Mammary epithelial cell (primary cell): ENCODE measurements at regions not wholly inside any gene's neighbourhood (a gene's known extent, or its start where the extent isn't known, plus 50 kb on each side); places are given as distances from the start of the nearest gene placed in this dataset.

ENCODE experiments used
- EZH2 ChIP-seq: IDR thresholded peaks from 2 replicates; pipeline ENCODE4 v1.6.1; 2012; ENCODE audit warnings: low read length, inconsistent platforms, borderline replicate concordance
- TF ChIP-seq, protein P1 (sequence below), 2 donors: IDR thresholded peaks in 1 of 2; conservative IDR thresholded peaks in 1 of 2; 2 replicates each; pipeline ENCODE4 v1.5.1; 2011 to 2012; ENCODE audit warnings: inconsistent platforms in 2 of 2, low read length in 2 of 2, mild to moderate bottlenecking in 2 of 2, control low read depth in 1 of 2, low read depth in 1 of 2; ENCODE audit not compliant: insufficient read depth in 1 of 2; ENCODE audit errors: extremely low read depth in 1 of 2

- TF ChIP-seq, protein P1, sequence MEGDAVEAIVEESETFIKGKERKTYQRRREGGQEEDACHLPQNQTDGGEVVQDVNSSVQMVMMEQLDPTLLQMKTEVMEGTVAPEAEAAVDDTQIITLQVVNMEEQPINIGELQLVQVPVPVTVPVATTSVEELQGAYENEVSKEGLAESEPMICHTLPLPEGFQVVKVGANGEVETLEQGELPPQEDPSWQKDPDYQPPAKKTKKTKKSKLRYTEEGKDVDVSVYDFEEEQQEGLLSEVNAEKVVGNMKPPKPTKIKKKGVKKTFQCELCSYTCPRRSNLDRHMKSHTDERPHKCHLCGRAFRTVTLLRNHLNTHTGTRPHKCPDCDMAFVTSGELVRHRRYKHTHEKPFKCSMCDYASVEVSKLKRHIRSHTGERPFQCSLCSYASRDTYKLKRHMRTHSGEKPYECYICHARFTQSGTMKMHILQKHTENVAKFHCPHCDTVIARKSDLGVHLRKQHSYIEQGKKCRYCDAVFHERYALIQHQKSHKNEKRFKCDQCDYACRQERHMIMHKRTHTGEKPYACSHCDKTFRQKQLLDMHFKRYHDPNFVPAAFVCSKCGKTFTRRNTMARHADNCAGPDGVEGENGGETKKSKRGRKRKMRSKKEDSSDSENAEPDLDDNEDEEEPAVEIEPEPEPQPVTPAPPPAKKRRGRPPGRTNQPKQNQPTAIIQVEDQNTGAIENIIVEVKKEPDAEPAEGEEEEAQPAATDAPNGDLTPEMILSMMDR (conservative IDR thresholded peaks at IDR 0.05 in 1 of 2, IDR thresholded peaks at IDR 0.05 in 1 of 2; ENCODE audit: extremely low read depth in 1 of 2, insufficient read depth in 1 of 2, low read depth in 1 of 2, low read length in 2 of 2), result no peak
- TF ChIP-seq EZH2, result no peak
Measured at GRCh38 chr11:111019871-111020670, 225.5 kb upstream of the POU2AF2 start.
